K562 (cell line): ENCODE measurements at regions not wholly inside any gene's neighbourhood (a gene's known extent, or its start where the extent isn't known, plus 50 kb on each side); places are given as distances from the start of the nearest gene placed in this dataset.

Experiments
- KDM1A ChIP-seq, 2 experiments: fragments of 450-650 bp; IDR thresholded peaks; 2 replicates each; pipeline ENCODE4 v1.6.1; 2016; ENCODE audit warnings: mild to moderate bottlenecking in 2 of 2
- KLF6 ChIP-seq: fragments of 250-450 bp; sonication (Bioruptor Pico); IDR thresholded peaks from 2 replicates; pipeline ENCODE4 v1.4.0; 2020; ENCODE audit warnings: mild to moderate bottlenecking, moderate library complexity, borderline replicate concordance
- NFRKB ChIP-seq: fragments of 450-650 bp; IDR thresholded peaks from 2 replicates; pipeline ENCODE4 v1.6.1; 2016; ENCODE audit warnings: low read depth
- PCBP2 ChIP-seq: fragments of 200-400 bp; formaldehyde crosslinking; IDR thresholded peaks from 2 replicates; pipeline ENCODE4 v1.6.1; 2018; ENCODE audit warnings: low read length, low read depth, mild to moderate bottlenecking, moderate library complexity; ENCODE audit not compliant: poor library complexity, severe bottlenecking
- SMC3 ChIP-seq: conservative IDR thresholded peaks from 2 replicates; pipeline ENCODE4 v1.6.1; 2011; ENCODE audit warnings: low read depth, low read length, improper control_type of control experiment; ENCODE audit not compliant: insufficient read depth
- SPI1 ChIP-seq: IDR thresholded peaks from 2 replicates; pipeline ENCODE4 v1.6.1; 2011; ENCODE audit warnings: low read depth, low read length, control low read depth, borderline replicate concordance
- TAF1 ChIP-seq: IDR thresholded peaks from 2 replicates; pipeline ENCODE4 v1.6.1; 2011; ENCODE audit warnings: mild to moderate bottlenecking, low read length, moderate library complexity; ENCODE audit not compliant: insufficient read depth, control insufficient read depth, severe bottlenecking; ENCODE audit errors: extremely low read depth
- ZBTB11 ChIP-seq, 3 experiments: fragments of 200-800 bp in 1 of 3; fragments of 250-450 bp in 1 of 3; fragments of 450-650 bp in 1 of 3; sonication (Bioruptor Pico) in 1 of 3; sonication (Bioruptor generic) in 1 of 3; formaldehyde crosslinking in 1 of 3; IDR thresholded peaks; 2 replicates each; pipeline versions ENCODE4 v1.6.1 to v1.8.0; 2016 to 2022; ENCODE audit warnings: mild to moderate bottlenecking in 2 of 3, missing genetic modification characterization in 2 of 3, missing compliant biosample characterization in 1 of 3, moderate library complexity in 1 of 3
- ZNF24 ChIP-seq: fragments of 450-650 bp; IDR thresholded peaks from 2 replicates; pipeline ENCODE4 v1.6.1; 2016

GRCh38 chr5:106690585-106690984, 980.2 kb downstream of the EFNA5 start:
- TF ChIP-seq PCBP2 (no peak), ZBTB11 (CRISPR knock-in tag; IDR thresholded peaks at IDR 0.05) (no peak), NFRKB (no peak), KLF6 (no peak), ZNF24 (no peak), TAF1 (no peak), SPI1 (no peak), KDM1A (IDR thresholded peaks at IDR 0.05) (no peak), SMC3 (no peak)
